ENCODE measurements at regions not wholly inside any gene's neighbourhood (a gene's known extent, or its start where the extent isn't known, plus 50 kb on each side); places are given as distances from the start of the nearest gene placed in this dataset.

DNA sequence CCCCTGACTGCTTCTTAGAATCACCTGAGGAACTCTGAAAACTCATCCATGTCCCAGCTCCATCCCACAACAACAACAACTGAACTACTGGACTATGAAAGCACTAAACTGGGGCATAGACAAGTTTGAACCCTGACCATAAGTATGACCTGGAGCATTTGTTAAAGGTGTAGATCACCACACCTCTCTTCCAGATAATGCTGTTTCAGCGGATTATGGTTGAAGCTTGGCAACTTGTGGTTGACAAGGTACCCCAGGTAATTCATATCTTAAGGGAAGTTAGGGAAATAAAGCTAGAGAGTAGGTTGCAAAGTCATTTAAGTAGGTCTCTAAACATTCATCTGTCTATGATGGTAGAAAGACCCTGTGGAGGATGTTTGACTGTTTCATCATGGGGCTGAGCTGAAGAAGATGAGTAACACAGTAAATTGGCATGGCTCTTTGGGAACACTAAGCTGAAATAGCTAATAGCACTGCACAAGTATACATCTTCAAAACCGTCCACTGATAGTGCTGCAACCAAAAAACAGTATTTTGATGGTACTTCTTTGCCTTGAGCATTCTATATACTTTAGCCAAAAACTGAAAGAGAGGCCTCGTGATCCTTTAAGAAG is 80.2 kb downstream of the TMEM174 start:
- Histone ChIP-seq H3K27ac (ENCODE audit: insufficient read length, low read depth, low read length) (no peak overlapping the region), H3K9me3 (ENCODE audit: control insufficient read depth, low read depth, low read length) (no peaks in the 10 kb centered on the region), H4K91ac (ENCODE audit: insufficient read length, low read depth, low read length) (no peak overlapping the region), H4K5ac (ENCODE audit: insufficient read length, low read depth, low read length) (no peak overlapping the region), H2BK5ac (ENCODE audit: insufficient read length, low read length) (no peak overlapping the region), H3K4me2 (ENCODE audit: insufficient read depth, insufficient read length, low read length) (no peak overlapping the region), H2AK5ac (ENCODE audit: insufficient read length, low read length) (no peak overlapping the region), H3K4ac (ENCODE audit: low read depth, low read length) (no peak overlapping the region), H3K79me2 (ENCODE audit: insufficient read depth, low read length) (no peaks in the 10 kb centered on the region), H2BK12ac (ENCODE audit: insufficient read length, low read depth, low read length) (no peak overlapping the region), H2BK20ac (ENCODE audit: low read depth, low read length, poor library complexity, severe bottlenecking) (no peak overlapping the region), H3K9ac (ENCODE audit: extremely low read depth, insufficient read length, low read length) (no peak overlapping the region), H3K27me3 (ENCODE audit: insufficient read depth, low read length) (no peaks in the 10 kb centered on the region), H2AFZ (ENCODE audit: low read length) (no peak overlapping the region), H3K56ac (ENCODE audit: insufficient read length, low read depth, low read length) (no peak overlapping the region), H3T11ph (ENCODE audit: low read length) (no peak overlapping the region), H3K18ac (ENCODE audit: insufficient read length, low read depth, low read length) (no peak overlapping the region), H3K14ac (ENCODE audit: insufficient read depth, low read length) (no peak overlapping the region), H2BK120ac (ENCODE audit: low read depth, low read length, poor library complexity, severe bottlenecking) (no peak overlapping the region), H4K8ac (replicated peaks; ENCODE audit: insufficient read length, low read depth, low read length) (no peak overlapping the region), H3K79me1 (ENCODE audit: insufficient read depth, low read depth, low read length, poor library complexity, severe bottlenecking) (no peaks in the 10 kb centered on the region), H4K20me1 (ENCODE audit: control insufficient read depth, insufficient read depth, insufficient read length) (no peaks in the 10 kb centered on the region), H3K4me1 (ENCODE audit: insufficient read depth, low read length) (no peaks in the 10 kb centered on the region), H3K23me2 (ENCODE audit: insufficient read length, low read depth, low read length, poor library complexity, severe bottlenecking) (no peaks in the 10 kb centered on the region), H3K23ac (ENCODE audit: insufficient read length, low read depth, low read length) (no peak overlapping the region), H2BK15ac (ENCODE audit: low read depth, low read length) (no peak overlapping the region)
- DNase-seq, result no peak
- TF ChIP-seq, protein P1, sequence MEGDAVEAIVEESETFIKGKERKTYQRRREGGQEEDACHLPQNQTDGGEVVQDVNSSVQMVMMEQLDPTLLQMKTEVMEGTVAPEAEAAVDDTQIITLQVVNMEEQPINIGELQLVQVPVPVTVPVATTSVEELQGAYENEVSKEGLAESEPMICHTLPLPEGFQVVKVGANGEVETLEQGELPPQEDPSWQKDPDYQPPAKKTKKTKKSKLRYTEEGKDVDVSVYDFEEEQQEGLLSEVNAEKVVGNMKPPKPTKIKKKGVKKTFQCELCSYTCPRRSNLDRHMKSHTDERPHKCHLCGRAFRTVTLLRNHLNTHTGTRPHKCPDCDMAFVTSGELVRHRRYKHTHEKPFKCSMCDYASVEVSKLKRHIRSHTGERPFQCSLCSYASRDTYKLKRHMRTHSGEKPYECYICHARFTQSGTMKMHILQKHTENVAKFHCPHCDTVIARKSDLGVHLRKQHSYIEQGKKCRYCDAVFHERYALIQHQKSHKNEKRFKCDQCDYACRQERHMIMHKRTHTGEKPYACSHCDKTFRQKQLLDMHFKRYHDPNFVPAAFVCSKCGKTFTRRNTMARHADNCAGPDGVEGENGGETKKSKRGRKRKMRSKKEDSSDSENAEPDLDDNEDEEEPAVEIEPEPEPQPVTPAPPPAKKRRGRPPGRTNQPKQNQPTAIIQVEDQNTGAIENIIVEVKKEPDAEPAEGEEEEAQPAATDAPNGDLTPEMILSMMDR (conservative IDR thresholded peaks at IDR 0.05), result no peak
- peaks cover 43% of the 10 kb centered on the region for H3K27me3 Mint-ChIP-seq (ENCODE audit: low read depth)
- H3K9me3 Mint-ChIP-seq, result peaks cover 0 to 2% of the 10 kb centered on the region in 2 experiments; a peak in 1 of 5 replicates
- WGBS (ENCODE audit: extremely low coverage, insufficient read length, low lambda C conversion rate), result no CpG with 5 or more reads among the region's 3 CpGs
- no peaks in the 10 kb centered on the region for H3K36me3 Mint-ChIP-seq (ENCODE audit: insufficient read depth in 1 of 3, low read depth in 3 of 3)
- H3K4me1 Mint-ChIP-seq, result peaks cover 5 to 8% of the 10 kb centered on the region in 2 experiments
- no peak overlapping the region for H3K4me3 Mint-ChIP-seq
- H3K27ac Mint-ChIP-seq, result no peak overlapping the region

All from H9 (cell line).